PC-3 (cell line): ENCODE measurements at regions not wholly inside any gene's neighbourhood (a gene's known extent, or its start where the extent isn't known, plus 50 kb on each side); places are given as distances from the start of the nearest gene placed in this dataset.

Experiments used
- ATAC-seq: fragments of 200-7000 bp; cut with Tn5 transposase; 2 replicates; pipeline ENCODE4 v1.9.1; 2020; ENCODE audit warnings: mild to moderate bottlenecking, moderate library complexity
- BruUV-seq: library from RNA; stranded (reverse); fragments of 400-500 nt; replicated peaks from 2 replicates; lab custom pipeline; 2021; lab: Mats Ljungman, UMichigan
- CTCF ChIA-PET: fragments of 300-600 bp; sonication (Branson Sonifier 250); formaldehyde crosslinking; loops from one replicate; lab custom pipeline; 2022; ENCODE audit warnings: antibody characterized with exemption; lab: Charles Lee
- POLR2A ChIA-PET: fragments of 300-600 bp; sonication (Branson Sonifier 250); formaldehyde crosslinking; loops from one replicate; lab custom pipeline; 2022; ENCODE audit warnings: antibody characterized with exemption; ENCODE audit not compliant: unreplicated experiment; lab: Charles Lee
- DNase-seq: peaks from one replicate; pipeline ENCODE4 v3.0.0-alpha.2; 2015
- H2AFZ ChIP-seq: fragments of 300-600 bp; sonication (generic); 2 replicates; pipeline ENCODE4 v1.6.0; 2016; ENCODE audit warnings: antibody characterized with exemption, low read length
- H3F3A ChIP-seq: fragments of 300-600 bp; sonication (generic); one replicate; pipeline ENCODE4 v1.6.0; 2017; ENCODE audit warnings: antibody characterized with exemption, low read length, control low read depth, mild to moderate bottlenecking; ENCODE audit not compliant: unreplicated experiment
- H3K27ac ChIP-seq: fragments of 300-600 bp; sonication (generic); 2 replicates; pipeline ENCODE4 v1.5.1; 2016; ENCODE audit warnings: mild to moderate bottlenecking, low read length
- H3K27me3 ChIP-seq: fragments of 300-600 bp; sonication (generic); 2 replicates; pipeline ENCODE4 v1.6.1; 2016; ENCODE audit warnings: low read length, mixed read lengths
- H3K36me3 ChIP-seq: fragments of 300-600 bp; sonication (generic); 2 replicates; pipeline ENCODE4 v1.6.1; 2016; ENCODE audit warnings: low read depth, mixed run types, low read length, mixed read lengths
- H3K4me1 ChIP-seq: fragments of 300-600 bp; sonication (generic); 2 replicates; pipeline ENCODE4 v1.5.1; 2016; ENCODE audit warnings: low read length; ENCODE audit not compliant: insufficient read depth
- H3K4me2 ChIP-seq: fragments of 300-600 bp; sonication (generic); 2 replicates; pipeline ENCODE4 v1.6.0; 2016; ENCODE audit warnings: low read length
- H3K4me3 ChIP-seq: fragments of 300-600 bp; sonication (generic); 2 replicates; pipeline ENCODE4 v1.5.1; 2016; ENCODE audit warnings: mild to moderate bottlenecking, low read length, mixed read lengths
- H3K79me2 ChIP-seq: fragments of 300-600 bp; sonication (generic); 2 replicates; pipeline ENCODE4 v1.6.1; 2017; ENCODE audit warnings: low read length, mixed read lengths
- H3K9ac ChIP-seq: fragments of 300-600 bp; sonication (generic); 2 replicates; pipeline ENCODE4 v1.6.0; 2016; ENCODE audit warnings: mild to moderate bottlenecking, low read length
- H3K9me2 ChIP-seq: fragments of 300-600 bp; sonication (generic); replicated peaks from 2 replicates; pipeline ENCODE4 v1.6.1; 2016; ENCODE audit warnings: mixed run types, low read length, mixed read lengths
- H3K9me3 ChIP-seq: fragments of 300-600 bp; sonication (generic); 2 replicates; pipeline ENCODE4 v1.6.1; 2016; ENCODE audit warnings: low read length, mixed read lengths
- H4K20me1 ChIP-seq: fragments of 300-600 bp; sonication (generic); 2 replicates; pipeline ENCODE4 v1.6.1; 2016; ENCODE audit warnings: low read length, mixed read lengths
- CTCF ChIP-seq: fragments of 300-600 bp; sonication (generic); conservative IDR thresholded peaks from 2 replicates; pipeline ENCODE4 v1.5.1; 2017; ENCODE audit warnings: antibody characterized with exemption, low read depth, mild to moderate bottlenecking, low read length
- EZH2 ChIP-seq: fragments of 300-600 bp; sonication (generic); IDR thresholded peaks from one replicate; pipeline ENCODE4 v1.6.1; 2017; ENCODE audit warnings: antibody characterized with exemption, mild to moderate bottlenecking, low read length; ENCODE audit not compliant: unreplicated experiment
- EZH2phosphoT487 ChIP-seq: fragments of 300-600 bp; sonication (generic); IDR thresholded peaks from 2 replicates; pipeline ENCODE4 v1.6.1; 2018; ENCODE audit warnings: mild to moderate bottlenecking, antibody characterized with exemption, low read length, borderline replicate concordance
- intact Hi-C: fragments of 100-400 bp; cut with micrococcal nuclease; formaldehyde crosslinking; loops from 2 replicates; pipeline ENCODE4 v1.9.0; 2023

GRCh38 chr5:166948679-166949078 lies 1342.8 kb upstream of the WWC1 start:
- H3K9me3 ChIP-seq: no peaks in the 10 kb centered on the region
- no TSS peak for BruUV-seq
- no peak overlapping the region for H2AFZ ChIP-seq
- no peak overlapping the region for H3K27ac ChIP-seq
- no peaks in the 10 kb centered on the region for H3K27me3 ChIP-seq
- TF ChIP-seq CTCF (no peak), EZH2phosphoT487 (no peak), EZH2 (no peak)
- CTCF ChIA-PET: no interaction called here
- no peaks in the 10 kb centered on the region for H4K20me1 ChIP-seq
- intact Hi-C loops: no loop called here
- no peak overlapping the region for H3K4me3 ChIP-seq
- H3K79me2 ChIP-seq: no peaks in the 10 kb centered on the region
- no peak overlapping the region for H3K4me2 ChIP-seq
- no peaks in the 10 kb centered on the region for H3F3A ChIP-seq
- H3K4me1 ChIP-seq: no peaks in the 10 kb centered on the region
- no peak for ATAC-seq
- POLR2A ChIA-PET: no interaction called here
- no peak for DNase-seq
- no peaks in the 10 kb centered on the region for H3K9me2 ChIP-seq
- H3K36me3 ChIP-seq: no peaks in the 10 kb centered on the region
- no peak overlapping the region for H3K9ac ChIP-seq

- no peak overlapping the region for H3K4me3 ChIP-seq
- H3K4me2 ChIP-seq: no peak overlapping the region
- H4K20me1 ChIP-seq: no peaks in the 10 kb centered on the region
- ChIA-PET CTCF (no interaction called here), POLR2A (no interaction called here)
- no peak overlapping the region for H3K27ac ChIP-seq
- no peak overlapping the region for H2AFZ ChIP-seq
- no TSS peak for BruUV-seq
- H3K9me2 ChIP-seq: no peaks in the 10 kb centered on the region
- ATAC-seq (no peak), DNase-seq (no peak)
- H3K36me3 ChIP-seq: no peaks in the 10 kb centered on the region
- no peaks in the 10 kb centered on the region for H3K9me3 ChIP-seq
- TF ChIP-seq CTCF: no peak
- no peak for TF ChIP-seq EZH2phosphoT487
- TF ChIP-seq EZH2: no peak
- no peaks in the 10 kb centered on the region for H3K79me2 ChIP-seq
- no peaks in the 10 kb centered on the region for H3F3A ChIP-seq
- intact Hi-C loops: no loop called here
- H3K4me1 ChIP-seq: no peaks in the 10 kb centered on the region
- H3K27me3 ChIP-seq: no peaks in the 10 kb centered on the region
- no peak overlapping the region for H3K9ac ChIP-seq
These were observed 1339.4 kb upstream of the WWC1 start for GRCh38 chr5:166952048-166952447.

- Histone ChIP-seq H3K4me1 (no peaks in the 10 kb centered on the region), H3K4me2 (no peak overlapping the region), H3K27ac (no peak overlapping the region), H3K4me3 (no peak overlapping the region), H3K79me2 (no peaks in the 10 kb centered on the region), H4K20me1 (no peaks in the 10 kb centered on the region), H3K9me2 (no peaks in the 10 kb centered on the region), H3K27me3 (no peaks in the 10 kb centered on the region), H3K9me3 (no peaks in the 10 kb centered on the region), H3K9ac (no peak overlapping the region), H2AFZ (no peak overlapping the region), H3F3A (no peaks in the 10 kb centered on the region), H3K36me3 (no peaks in the 10 kb centered on the region)
- intact Hi-C loops: no loop called here
- POLR2A ChIA-PET: no interaction called here
- no peak for TF ChIP-seq EZH2phosphoT487
- no peak for TF ChIP-seq CTCF
- no peak for TF ChIP-seq EZH2
- ATAC-seq: no peak
- CTCF ChIA-PET: no interaction called here
- BruUV-seq: no TSS peak
- DNase-seq: no peak
These were observed 1333.7 kb upstream of the WWC1 start for GRCh38 chr5:166957782-166958181.
